ENCODE measurements at regions not wholly inside any gene's neighbourhood (a gene's known extent, or its start where the extent isn't known, plus 50 kb on each side); places are given as distances from the start of the nearest gene placed in this dataset.

GRCh38 chr3:31403197-31403596 is 129.5 kb upstream of the STT3B start:
- Histone ChIP-seq H3K4me3 (ENCODE audit: low read length) (no peak overlapping the region), H3K9me3 (ENCODE audit: low read depth, low read length) (no peaks in the 10 kb centered on the region), H3K4me1 (ENCODE audit: insufficient read depth, low read length) (peaks cover 7% of the 10 kb centered on the region), H3K27me3 (ENCODE audit: insufficient read depth, low read length) (no peaks in the 10 kb centered on the region)

GRCh38 chr3:31404871-31405270 is 127.9 kb upstream of the STT3B start:
- Histone ChIP-seq H3K4me3 (ENCODE audit: low read length) (no peak overlapping the region), H3K4me1 (ENCODE audit: insufficient read depth, low read length) (peaks cover 3% of the 10 kb centered on the region), H3K9me3 (ENCODE audit: low read depth, low read length) (no peaks in the 10 kb centered on the region)

DNA sequence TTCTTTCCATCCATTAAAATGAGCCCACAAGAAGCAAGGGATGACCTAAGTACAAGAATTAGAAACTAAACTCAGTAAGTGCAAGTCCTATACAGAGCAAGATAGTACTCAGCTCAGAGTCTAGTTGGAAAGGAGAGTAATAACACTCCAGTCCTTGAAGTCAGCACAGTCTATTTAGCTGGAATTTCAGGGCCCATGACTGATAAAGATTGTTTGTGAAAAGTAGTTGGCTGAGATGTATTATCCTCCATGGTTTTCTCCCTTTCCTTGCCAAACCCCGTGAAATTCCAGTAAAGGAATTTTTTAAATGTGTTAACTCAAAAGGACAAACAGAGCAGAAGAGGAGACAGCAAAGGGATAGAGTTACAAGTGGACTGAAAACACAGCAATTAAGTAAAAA is 127.2 kb upstream of the STT3B start:
- Histone ChIP-seq H3K4me3 (ENCODE audit: low read length) (no peak overlapping the region), H3K9me3 (ENCODE audit: low read depth, low read length) (no peaks in the 10 kb centered on the region), H3K27me3 (ENCODE audit: insufficient read depth, low read length) (no peaks in the 10 kb centered on the region), H3K4me1 (ENCODE audit: insufficient read depth, low read length) (peaks cover 3% of the 10 kb centered on the region)

More at GRCh38 chr3:31404871-31405270, 127.9 kb upstream of the STT3B start:
- H3K27me3 ChIP-seq (ENCODE audit: insufficient read depth, low read length): no peaks in the 10 kb centered on the region

GRCh38 chr3:31406896-31407295 is 125.8 kb upstream of the STT3B start:
- Histone ChIP-seq H3K27me3 (ENCODE audit: insufficient read depth, low read length) (no peaks in the 10 kb centered on the region), H3K4me3 (ENCODE audit: low read length) (no peak overlapping the region)

GRCh38 chr3:31407665-31408064 is 125.1 kb upstream of the STT3B start:
- H3K27me3 ChIP-seq (ENCODE audit: insufficient read depth, low read length): no peaks in the 10 kb centered on the region
- no peak overlapping the region for H3K4me3 ChIP-seq (ENCODE audit: low read length)
- no peaks in the 10 kb centered on the region for H3K9me3 ChIP-seq (ENCODE audit: low read depth, low read length)
- no peaks in the 10 kb centered on the region for H3K4me1 ChIP-seq (ENCODE audit: insufficient read depth, low read length)

More at GRCh38 chr3:31406896-31407295, 125.8 kb upstream of the STT3B start:
- Histone ChIP-seq H3K4me1 (ENCODE audit: insufficient read depth, low read length) (peaks cover 3% of the 10 kb centered on the region), H3K9me3 (ENCODE audit: low read depth, low read length) (no peaks in the 10 kb centered on the region)

DNA sequence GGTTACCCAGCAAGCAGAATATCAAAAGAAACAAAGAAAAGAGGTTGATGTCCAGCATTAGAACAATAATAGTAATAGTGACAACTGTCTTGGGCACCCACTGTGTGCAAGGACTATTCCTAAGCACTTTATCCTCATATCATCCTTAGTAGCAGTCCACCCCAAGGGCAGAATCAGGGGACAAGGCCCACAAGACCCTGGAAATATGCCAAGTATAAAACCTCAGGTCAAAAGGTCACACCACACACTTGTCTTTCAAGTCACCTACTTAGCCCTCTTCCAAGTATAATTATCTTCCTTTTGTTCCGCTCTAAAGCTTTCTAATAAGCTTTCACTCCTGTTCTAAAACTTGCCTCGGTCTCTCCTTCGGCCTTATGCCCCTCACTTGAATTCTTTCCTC is 124.0 kb upstream of the STT3B start:
- no peaks in the 10 kb centered on the region for H3K9me3 ChIP-seq (ENCODE audit: low read depth, low read length)
- H3K27me3 ChIP-seq (ENCODE audit: insufficient read depth, low read length): no peaks in the 10 kb centered on the region
- no peak overlapping the region for H3K4me3 ChIP-seq (ENCODE audit: low read length)
- H3K4me1 ChIP-seq (ENCODE audit: insufficient read depth, low read length): no peaks in the 10 kb centered on the region

GRCh38 chr3:31409389-31409788 is 123.3 kb upstream of the STT3B start:
- no peak overlapping the region for H3K4me3 ChIP-seq (ENCODE audit: low read length)
- H3K4me1 ChIP-seq (ENCODE audit: insufficient read depth, low read length): no peaks in the 10 kb centered on the region
- H3K27me3 ChIP-seq (ENCODE audit: insufficient read depth, low read length): no peaks in the 10 kb centered on the region
- no peaks in the 10 kb centered on the region for H3K9me3 ChIP-seq (ENCODE audit: low read depth, low read length)

DNA sequence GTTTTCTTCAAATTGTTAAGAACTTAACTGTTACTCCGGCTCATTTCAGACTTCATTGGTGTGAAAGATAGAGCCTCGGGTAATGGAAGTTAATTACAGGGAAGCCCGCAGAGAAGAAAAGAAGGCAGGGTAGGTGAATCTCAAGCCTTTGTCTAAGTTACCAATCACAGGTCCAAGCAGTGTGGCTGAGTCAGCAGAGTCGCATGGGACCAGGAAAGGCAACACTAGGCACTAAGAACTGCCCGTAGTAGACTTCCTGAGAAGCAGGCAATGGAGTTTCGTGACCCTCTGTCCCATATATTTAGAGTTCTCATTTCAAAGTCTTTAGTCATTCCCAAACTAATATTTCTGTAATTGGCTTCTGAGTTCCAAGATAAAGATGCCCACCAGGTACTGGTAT is 122.9 kb upstream of the STT3B start:
- Histone ChIP-seq H3K4me3 (ENCODE audit: low read length) (no peak overlapping the region), H3K9me3 (ENCODE audit: low read depth, low read length) (no peaks in the 10 kb centered on the region), H3K4me1 (ENCODE audit: insufficient read depth, low read length) (no peaks in the 10 kb centered on the region), H3K27me3 (ENCODE audit: insufficient read depth, low read length) (no peaks in the 10 kb centered on the region)

GRCh38 chr3:31410411-31410810 is 122.3 kb upstream of the STT3B start:
- Histone ChIP-seq H3K27me3 (ENCODE audit: insufficient read depth, low read length) (no peaks in the 10 kb centered on the region), H3K4me1 (ENCODE audit: insufficient read depth, low read length) (no peaks in the 10 kb centered on the region), H3K9me3 (ENCODE audit: low read depth, low read length) (no peaks in the 10 kb centered on the region), H3K4me3 (ENCODE audit: low read length) (no peak overlapping the region)

DNA sequence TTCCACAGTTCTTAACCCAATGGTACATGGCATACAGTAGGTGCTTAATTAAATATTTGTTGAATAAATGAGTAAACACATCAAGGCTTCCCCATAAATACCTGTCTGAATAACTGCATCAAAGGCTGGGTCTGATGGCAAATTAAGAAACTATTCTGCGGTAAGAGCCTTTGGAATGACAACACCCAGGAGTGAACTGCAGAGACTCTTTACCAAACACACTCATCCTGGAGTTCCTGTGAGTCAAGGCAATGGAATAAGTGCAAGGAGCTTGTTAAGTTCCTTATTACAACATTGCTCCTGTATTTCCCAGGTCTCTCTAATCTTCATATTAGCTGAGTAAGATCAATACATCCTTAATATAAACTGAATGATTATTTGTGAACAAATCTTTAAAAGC is 119.9 kb upstream of the STT3B start:
- H3K4me3 ChIP-seq (ENCODE audit: low read length): no peak overlapping the region
- H3K9me3 ChIP-seq (ENCODE audit: low read depth, low read length): no peaks in the 10 kb centered on the region

GRCh38 chr3:31413515-31413914 is 119.2 kb upstream of the STT3B start:
- Histone ChIP-seq H3K9me3 (ENCODE audit: low read depth, low read length) (no peaks in the 10 kb centered on the region), H3K4me1 (ENCODE audit: insufficient read depth, low read length) (no peaks in the 10 kb centered on the region), H3K4me3 (ENCODE audit: low read length) (no peak overlapping the region), H3K27me3 (ENCODE audit: insufficient read depth, low read length) (no peaks in the 10 kb centered on the region)

More for the DNA sequence above, 119.9 kb upstream of the STT3B start:
- Histone ChIP-seq H3K4me1 (ENCODE audit: insufficient read depth, low read length) (no peaks in the 10 kb centered on the region), H3K27me3 (ENCODE audit: insufficient read depth, low read length) (no peaks in the 10 kb centered on the region)

DNA sequence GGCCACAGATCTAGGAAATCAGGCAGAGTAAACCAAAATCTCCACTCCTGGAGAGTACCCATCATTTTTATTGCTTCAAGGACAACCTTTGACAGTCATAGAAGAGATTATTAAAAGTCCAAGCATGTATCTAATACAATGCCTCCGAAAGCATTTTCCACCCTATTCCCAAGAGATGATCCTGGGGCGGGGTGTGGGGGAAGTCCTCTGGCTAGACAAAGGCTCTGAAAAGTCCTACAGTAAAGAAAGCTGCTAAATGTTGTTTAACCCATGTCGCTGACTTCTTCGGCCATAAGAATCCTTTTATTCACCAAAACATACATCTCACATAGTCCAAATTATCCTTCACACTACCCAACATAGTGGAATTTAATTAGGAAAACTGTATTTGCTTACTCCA is 115.7 kb upstream of the STT3B start:
- Histone ChIP-seq H3K27me3 (ENCODE audit: insufficient read depth, low read length) (no peaks in the 10 kb centered on the region), H3K4me1 (ENCODE audit: insufficient read depth, low read length) (no peaks in the 10 kb centered on the region), H3K9me3 (ENCODE audit: low read depth, low read length) (no peaks in the 10 kb centered on the region), H3K4me3 (ENCODE audit: low read length) (no peak overlapping the region)

DNA sequence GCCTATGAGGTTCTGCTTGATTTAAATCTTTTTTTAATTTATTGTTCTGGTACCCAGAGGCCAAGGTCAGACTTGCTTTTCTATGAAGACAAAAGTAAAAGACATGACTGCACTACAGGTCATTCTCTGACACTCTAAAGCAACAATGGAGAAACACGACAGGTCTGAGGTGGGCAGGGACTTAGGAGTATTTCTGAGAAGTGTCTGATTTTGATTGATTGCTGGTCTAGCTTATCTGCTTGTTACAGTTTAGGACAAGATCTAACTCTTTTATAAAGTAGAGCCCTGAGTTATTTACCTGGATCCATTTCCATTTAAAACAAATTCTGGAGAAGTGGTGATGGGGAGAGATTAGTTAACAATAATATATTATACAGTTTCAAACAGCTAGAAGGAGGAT is 115.2 kb upstream of the STT3B start:
- Histone ChIP-seq H3K27me3 (ENCODE audit: insufficient read depth, low read length) (no peaks in the 10 kb centered on the region), H3K9me3 (ENCODE audit: low read depth, low read length) (no peaks in the 10 kb centered on the region), H3K4me1 (ENCODE audit: insufficient read depth, low read length) (no peaks in the 10 kb centered on the region), H3K4me3 (ENCODE audit: low read length) (no peak overlapping the region)

DNA sequence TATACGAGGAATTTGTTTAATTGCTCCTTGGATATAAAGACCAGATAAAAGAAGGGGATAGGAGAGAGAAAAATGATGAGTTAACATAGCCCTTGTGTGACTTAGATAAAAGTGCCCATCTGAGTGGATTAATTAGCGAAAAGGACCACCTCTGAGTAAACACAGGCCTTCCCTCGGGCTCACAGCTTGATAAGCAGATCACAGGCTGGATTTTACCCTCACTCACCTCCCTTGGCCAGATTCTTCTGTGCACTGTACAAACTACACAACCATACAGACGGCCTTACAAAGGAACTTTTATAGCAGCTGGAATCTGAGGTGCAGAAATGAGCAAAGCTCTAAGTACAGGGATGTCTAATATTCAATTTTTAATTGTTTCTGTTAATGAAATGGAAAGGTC is 112.4 kb upstream of the STT3B start:
- Histone ChIP-seq H3K4me3 (ENCODE audit: low read length) (no peak overlapping the region), H3K9me3 (ENCODE audit: low read depth, low read length) (no peaks in the 10 kb centered on the region), H3K4me1 (ENCODE audit: insufficient read depth, low read length) (no peaks in the 10 kb centered on the region), H3K27me3 (ENCODE audit: insufficient read depth, low read length) (no peaks in the 10 kb centered on the region)

DNA sequence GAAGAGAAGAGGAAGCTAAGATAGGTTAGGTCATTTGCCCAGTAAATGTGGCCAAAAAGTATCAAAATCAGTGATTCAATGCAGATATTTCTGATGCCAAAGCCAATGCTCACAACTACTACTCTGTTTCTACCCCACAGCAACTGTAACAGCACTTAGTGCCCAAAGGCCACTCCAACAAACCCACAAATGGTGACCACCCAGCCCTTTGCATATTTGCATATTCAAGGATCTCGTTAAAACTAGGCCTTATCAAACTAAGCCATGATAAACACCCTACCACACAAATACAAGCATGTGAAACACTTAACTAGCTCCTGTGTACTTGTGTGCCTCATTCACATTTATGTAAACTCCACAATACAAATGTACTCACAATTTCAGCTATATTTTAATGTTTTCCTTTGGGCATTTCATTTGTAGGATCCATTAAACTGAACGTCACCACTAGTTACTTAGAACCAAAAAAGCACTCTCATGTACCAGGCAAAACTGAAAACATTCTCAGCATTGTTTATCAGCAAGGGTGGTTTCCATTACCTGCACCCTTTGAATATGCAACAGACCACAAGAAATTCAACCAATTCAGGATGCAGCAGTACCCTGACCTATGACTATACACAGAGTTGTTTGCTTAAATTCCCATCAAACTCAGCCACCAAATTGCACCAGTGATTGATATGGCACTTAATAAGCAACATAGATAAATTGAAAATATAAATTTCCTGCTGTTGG is 111.2 kb upstream of the STT3B start:
- Histone ChIP-seq H3K4me1 (ENCODE audit: insufficient read depth, low read length) (no peaks in the 10 kb centered on the region), H3K27me3 (ENCODE audit: insufficient read depth, low read length) (no peaks in the 10 kb centered on the region), H3K9me3 (ENCODE audit: low read depth, low read length) (no peaks in the 10 kb centered on the region), H3K4me3 (ENCODE audit: low read length) (no peak overlapping the region)

GRCh38 chr3:31422237-31422636 is 110.5 kb upstream of the STT3B start:
- Histone ChIP-seq H3K27me3 (ENCODE audit: insufficient read depth, low read length) (no peaks in the 10 kb centered on the region), H3K4me1 (ENCODE audit: insufficient read depth, low read length) (no peaks in the 10 kb centered on the region), H3K9me3 (ENCODE audit: low read depth, low read length) (no peaks in the 10 kb centered on the region), H3K4me3 (ENCODE audit: low read length) (no peak overlapping the region)
